T-cell (primary cell): ENCODE measurements at regions not wholly inside any gene's neighbourhood (a gene's known extent, or its start where the extent isn't known, plus 50 kb on each side); places are given as distances from the start of the nearest gene placed in this dataset.

Experiments
- ATAC-seq, 4 experiments: fragments of 200-7000 bp in 3 of 4; fragments of 150-1000 bp in 1 of 4; cut with Tn5 transposase; replicated peaks in 1 of 4; 1 replicate in 3 of 4; 2 replicates in 1 of 4; pipeline ENCODE4 v1.10.0; 2021; ENCODE audit warnings: moderate library complexity in 3 of 4, mild to moderate bottlenecking in 2 of 4, moderate number of reproducible peaks in 1 of 4
- CTCF ChIA-PET, 2 donors: fragments of 300-600 bp; sonication (Branson Sonifier 250); formaldehyde crosslinking; loops; one replicate each; lab custom pipeline; 2022; ENCODE audit warnings: antibody characterized with exemption in 2 of 2; lab: Charles Lee
- POLR2A ChIA-PET, 2 donors: fragments of 300-600 bp; sonication (Branson Sonifier 250); formaldehyde crosslinking; loops; one replicate each; lab custom pipeline; 2022; ENCODE audit warnings: antibody characterized with exemption in 2 of 2; lab: Charles Lee
- DNase-seq, 35 experiments: peaks; one replicate each; pipeline versions ENCODE4 v3.0.0 to v3.0.0-alpha.2; 2013 to 2023
- H3K27ac ChIP-seq: one replicate; pipeline ENCODE4 v1.5.1; 2013; ENCODE audit warnings: low read length
- H3K27me3 ChIP-seq, 2 experiments: replicated peaks in 1 of 2; 1 replicate in 1 of 2; 2 replicates in 1 of 2; pipeline versions ENCODE4 v1.6.1 to v1.7.0; 2013; ENCODE audit warnings: low read length in 1 of 2, mixed read lengths in 1 of 2; ENCODE audit not compliant: control insufficient read depth in 2 of 2, insufficient read depth in 2 of 2; ENCODE audit errors: extremely low read depth in 1 of 2
- H3K36me3 ChIP-seq, 2 donors: 1 replicate in 1 of 2; 2 replicates in 1 of 2; pipeline versions ENCODE4 v1.6.1 to v1.7.0; 2013; ENCODE audit warnings: low read length in 1 of 2; ENCODE audit not compliant: control insufficient read depth in 2 of 2, insufficient read depth in 1 of 2; ENCODE audit errors: extremely low read depth in 1 of 2
- H3K4me1 ChIP-seq, 2 experiments: 1 replicate in 1 of 2; 2 replicates in 1 of 2; pipeline versions ENCODE4 v1.6.1 to v1.7.0; 2013; ENCODE audit warnings: low read length in 2 of 2, mixed read lengths in 1 of 2; ENCODE audit not compliant: insufficient read depth in 2 of 2, control insufficient read depth in 1 of 2; ENCODE audit errors: extremely low read depth in 1 of 2
- H3K4me3 ChIP-seq, 2 donors: 1 replicate in 1 of 2; 2 replicates in 1 of 2; pipeline versions ENCODE4 v1.5.1 to v1.7.0; 2013; ENCODE audit warnings: mild to moderate bottlenecking in 2 of 2, low read length in 1 of 2, moderate library complexity in 1 of 2; ENCODE audit not compliant: control insufficient read depth in 1 of 2; ENCODE audit errors: extremely low read depth in 1 of 2
- H3K9me3 ChIP-seq: 2 replicates; pipeline ENCODE4 v1.7.0; 2013
- H3K27ac Mint-ChIP-seq, 2 donors: one replicate each; pipeline ENCODE4 v1.8.0; 2020 to 2021; ENCODE audit warnings: mild to moderate bottlenecking in 2 of 2, mixed read lengths in 2 of 2
- H3K27me3 Mint-ChIP-seq, 2 donors: one replicate each; pipeline ENCODE4 v1.8.0; 2021 to 2022; ENCODE audit warnings: mixed read lengths in 2 of 2
- H3K36me3 Mint-ChIP-seq: one replicate; pipeline ENCODE4 v1.8.0; 2021; ENCODE audit warnings: mixed read lengths
- H3K4me1 Mint-ChIP-seq, 3 donors: one replicate each; pipeline ENCODE4 v1.8.0; 2020 to 2022; ENCODE audit warnings: mixed read lengths in 3 of 3, mild to moderate bottlenecking in 1 of 3
- H3K4me3 Mint-ChIP-seq, 3 donors: one replicate each; pipeline ENCODE4 v1.8.0; 2020 to 2022; ENCODE audit warnings: mild to moderate bottlenecking in 3 of 3, mixed read lengths in 3 of 3, moderate library complexity in 3 of 3
- H3K9me3 Mint-ChIP-seq, 3 donors: one replicate each; pipeline ENCODE4 v1.8.0; 2020 to 2022; ENCODE audit warnings: mixed read lengths in 3 of 3
- WGBS: methylation state at CpG from one replicate; pipeline ENCODE4 v1.1.5; 2013; ENCODE audit warnings: missing lambda C conversion rate; ENCODE audit not compliant: insufficient coverage; 5-methylcytosine and 5-hydroxymethylcytosine counted together

DNA sequence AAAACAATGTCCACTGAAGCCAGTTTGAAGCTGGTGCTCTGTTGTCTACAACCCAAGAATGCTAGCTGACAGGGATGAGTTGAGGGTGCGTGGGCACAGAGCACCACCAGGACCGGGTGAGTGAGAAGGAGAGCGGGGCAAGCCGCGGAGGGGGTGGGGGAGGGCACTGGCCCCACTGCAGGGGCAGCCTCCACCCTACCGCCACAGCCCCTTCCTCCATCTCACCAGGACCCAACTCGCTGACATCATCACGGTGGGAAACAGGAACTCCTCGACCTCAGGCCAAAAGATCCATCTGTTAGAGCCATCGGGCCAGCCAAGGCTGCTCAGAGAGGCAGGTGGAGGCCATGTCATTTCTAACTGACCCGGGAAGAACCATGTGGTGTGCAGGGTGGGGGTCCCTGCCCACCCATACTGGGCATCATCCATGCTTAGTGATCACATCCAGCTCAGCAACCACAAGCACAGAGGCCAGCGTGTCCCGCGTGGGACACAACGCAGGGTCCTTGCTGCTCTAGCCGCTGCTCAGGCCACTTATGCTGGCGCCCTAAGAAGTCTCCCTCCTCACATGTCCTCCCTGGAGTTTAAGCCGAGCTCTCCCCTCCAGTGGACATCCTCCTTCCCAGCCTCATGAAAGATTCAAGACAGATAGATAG lies 57.6 kb upstream of the GATA2 start:
- Histone ChIP-seq H3K9me3 (no peaks in the 10 kb centered on the region), H3K4me1 (peaks cover 0 to 5% of the 10 kb centered on the region in 2 experiments), H3K4me3 (no peak overlapping the region), H3K27ac (no peak overlapping the region), H3K27me3 (peaks cover 0 to 70% of the 10 kb centered on the region in 2 experiments), H3K36me3 (no peaks in the 10 kb centered on the region)
- Mint-ChIP-seq H3K9me3 (no peaks in the 10 kb centered on the region), H3K36me3 (no peaks in the 10 kb centered on the region), H3K27ac (peak overlapping the region in 1 of 2 donors; percentile 39), H3K4me3 (no peak overlapping the region), H3K27me3 (peaks cover 42 to 47% of the 10 kb centered on the region in 2 donors), H3K4me1 (peaks cover 0 to 10% (median 4%) of the 10 kb centered on the region in 3 donors)
- ChIA-PET CTCF (no interaction called here), POLR2A (no interaction called here)
- 92% methylated on average over 5 of the region's 18 CpGs for WGBS
- ATAC-seq (no peak), DNase-seq (no peak)

DNA sequence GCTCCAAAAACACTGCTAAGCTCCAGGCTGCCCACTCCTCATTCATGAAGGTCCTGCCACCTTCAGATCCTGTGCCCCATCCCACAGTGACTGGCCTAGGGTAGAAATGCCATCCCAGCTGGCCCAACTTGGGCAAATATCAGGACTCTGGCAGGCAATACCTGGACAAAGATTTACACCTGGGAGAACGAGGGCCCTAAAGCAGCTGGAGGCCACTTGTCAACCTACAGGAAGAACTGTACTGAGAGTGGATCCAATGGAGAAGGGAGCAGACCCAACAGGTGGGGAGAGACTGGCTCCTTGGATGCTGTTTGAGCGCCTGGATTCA lies 57.1 kb upstream of the GATA2 start:
- CTCF ChIA-PET = no interaction called here
- no peak overlapping the region for H3K4me3 Mint-ChIP-seq
- POLR2A ChIA-PET = interaction anchor here in 1 of 2 donors (0.5 kb wide), 1 partner anchor 105 kb away, joined by 4 read pairs; no protein-coding TSS in a partner anchor
- H3K36me3 Mint-ChIP-seq = no peaks in the 10 kb centered on the region
- no peak overlapping the region for H3K27ac Mint-ChIP-seq
- peaks cover 0 to 2% of the 10 kb centered on the region in 2 experiments for H3K4me1 ChIP-seq
- no peak overlapping the region for H3K4me3 ChIP-seq
- H3K9me3 ChIP-seq = no peaks in the 10 kb centered on the region
- no peak for DNase-seq
- WGBS = 56% methylated on average over 1 of the region's 2 CpGs
- no peaks in the 10 kb centered on the region for H3K9me3 Mint-ChIP-seq
- peaks cover 0 to 10% (median 4%) of the 10 kb centered on the region in 3 donors for H3K4me1 Mint-ChIP-seq
- no peak for ATAC-seq
- H3K27ac ChIP-seq = no peak overlapping the region
- H3K27me3 Mint-ChIP-seq = peaks cover 42 to 47% of the 10 kb centered on the region in 2 donors
- peaks cover 0 to 67% of the 10 kb centered on the region in 2 experiments for H3K27me3 ChIP-seq
- H3K36me3 ChIP-seq = no peaks in the 10 kb centered on the region

DNA sequence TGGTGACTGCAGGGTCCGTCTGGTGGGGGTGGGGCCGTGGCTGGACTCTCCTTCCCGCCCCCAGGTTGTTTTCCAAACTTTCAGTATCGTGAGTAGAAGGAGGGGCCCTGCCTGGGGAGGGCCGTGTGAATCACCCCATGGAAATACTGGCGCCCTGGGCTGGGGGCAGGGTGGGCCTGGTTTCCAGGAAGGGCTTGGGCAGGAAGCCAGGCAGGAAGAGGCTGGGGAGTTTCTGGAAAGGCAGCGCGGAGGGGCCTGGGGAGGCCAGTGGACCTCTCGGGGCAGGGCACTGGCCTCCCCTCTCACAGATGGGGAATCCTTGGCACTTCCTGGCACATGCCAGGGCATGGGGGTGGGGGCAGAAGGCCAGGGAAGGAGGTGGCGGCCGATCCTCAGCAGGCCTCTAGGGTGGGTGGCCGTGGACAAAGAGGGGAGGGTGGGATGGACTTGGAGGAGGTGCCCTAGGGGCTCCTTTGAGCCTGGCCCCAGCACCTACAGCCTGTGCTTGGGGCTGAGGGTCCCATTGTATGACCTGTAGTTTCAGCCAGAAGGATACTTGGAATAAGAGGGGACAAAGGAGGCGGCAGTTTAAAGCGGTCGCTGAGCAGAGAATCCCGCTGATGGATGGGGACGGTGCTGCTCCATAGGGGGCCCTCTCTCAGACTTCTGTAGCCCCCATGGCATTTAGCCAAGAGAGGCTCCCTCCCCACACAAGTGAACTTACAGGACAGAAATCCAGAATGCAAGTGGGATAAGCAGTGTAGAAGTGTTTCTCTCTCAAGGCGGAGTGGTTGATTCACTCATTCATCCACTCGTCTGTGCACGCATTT lies 56.5 kb upstream of the GATA2 start:
- H3K27me3 Mint-ChIP-seq = peaks cover 38 to 41% of the 10 kb centered on the region in 2 donors
- Histone ChIP-seq H3K36me3 (no peaks in the 10 kb centered on the region), H3K4me3 (no peak overlapping the region), H3K4me1 (no peaks in the 10 kb centered on the region), H3K9me3 (no peaks in the 10 kb centered on the region), H3K27ac (no peak overlapping the region), H3K27me3 (peaks cover 0 to 61% of the 10 kb centered on the region in 2 experiments)
- no peak for DNase-seq
- no peak overlapping the region for H3K27ac Mint-ChIP-seq
- WGBS = 57% methylated on average over 14 of the region's 20 CpGs
- no peak for ATAC-seq
- H3K9me3 Mint-ChIP-seq = no peaks in the 10 kb centered on the region
- H3K4me3 Mint-ChIP-seq = no peak overlapping the region
- H3K36me3 Mint-ChIP-seq = no peaks in the 10 kb centered on the region
- peaks cover 0 to 6% (median under 1%) of the 10 kb centered on the region in 3 donors for H3K4me1 Mint-ChIP-seq
- ChIA-PET POLR2A (interaction anchor here in 1 of 2 donors (0.5 kb wide), 1 partner anchor 106 kb away, joined by 4 read pairs; no protein-coding TSS in a partner anchor), CTCF (no interaction called here)

DNA sequence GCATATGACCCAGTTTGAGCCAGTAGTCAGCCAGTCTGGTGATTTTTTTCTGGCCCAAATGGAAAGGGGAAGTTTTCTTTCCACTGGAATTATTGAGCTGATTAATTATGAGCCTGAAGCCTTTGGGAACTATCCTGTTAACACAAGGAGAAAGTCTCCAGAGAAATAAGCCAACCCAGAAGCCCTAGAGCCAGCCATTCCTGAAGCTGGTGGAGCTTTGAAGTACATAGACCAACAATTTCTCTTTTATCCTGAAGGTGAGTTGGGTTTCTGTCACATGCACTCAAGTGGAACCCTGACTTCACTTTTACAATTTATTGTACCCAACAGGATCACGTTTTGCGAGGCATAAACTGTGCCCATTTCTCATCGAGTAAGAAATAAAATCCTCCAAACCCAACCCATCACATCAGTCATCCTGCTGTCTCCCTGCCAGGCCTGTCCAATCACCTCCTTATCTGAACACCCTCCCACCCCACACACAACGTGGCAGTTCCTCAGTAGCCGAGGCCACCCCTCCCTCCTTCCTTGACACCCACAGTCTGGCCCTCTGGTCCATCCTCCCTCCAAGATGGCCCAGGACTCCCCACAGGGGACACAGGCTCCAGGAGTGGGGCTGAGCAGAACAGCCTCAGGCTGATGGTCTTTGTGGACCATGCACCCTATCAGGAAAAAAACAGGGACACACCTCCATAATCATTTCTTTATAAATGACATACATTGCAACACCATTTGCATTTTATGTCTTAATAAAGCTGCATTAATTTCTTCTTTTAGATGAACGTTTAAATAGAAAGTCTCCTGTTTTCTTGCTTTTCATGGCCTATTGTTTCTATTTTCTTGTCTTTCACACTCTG lies 55.7 kb upstream of the GATA2 start:
- ChIA-PET CTCF (no interaction called here), POLR2A (no interaction called here)
- WGBS = 79% methylated on average over 5 of the region's 6 CpGs
- Mint-ChIP-seq H3K27ac (no peak overlapping the region), H3K4me1 (peaks cover 0 to under 1% (median 0%) of the 10 kb centered on the region in 3 donors), H3K4me3 (no peak overlapping the region), H3K9me3 (peaks cover 0 to under 1% (median 0%) of the 10 kb centered on the region in 3 donors), H3K36me3 (no peaks in the 10 kb centered on the region), H3K27me3 (peaks cover 30 to 33% of the 10 kb centered on the region in 2 donors)
- Histone ChIP-seq H3K36me3 (no peaks in the 10 kb centered on the region), H3K27ac (no peak overlapping the region), H3K9me3 (no peaks in the 10 kb centered on the region), H3K27me3 (peaks cover 0 to 52% of the 10 kb centered on the region in 2 experiments), H3K4me1 (no peaks in the 10 kb centered on the region), H3K4me3 (no peak overlapping the region)
- ATAC-seq (no peak), DNase-seq (no peak)

DNA sequence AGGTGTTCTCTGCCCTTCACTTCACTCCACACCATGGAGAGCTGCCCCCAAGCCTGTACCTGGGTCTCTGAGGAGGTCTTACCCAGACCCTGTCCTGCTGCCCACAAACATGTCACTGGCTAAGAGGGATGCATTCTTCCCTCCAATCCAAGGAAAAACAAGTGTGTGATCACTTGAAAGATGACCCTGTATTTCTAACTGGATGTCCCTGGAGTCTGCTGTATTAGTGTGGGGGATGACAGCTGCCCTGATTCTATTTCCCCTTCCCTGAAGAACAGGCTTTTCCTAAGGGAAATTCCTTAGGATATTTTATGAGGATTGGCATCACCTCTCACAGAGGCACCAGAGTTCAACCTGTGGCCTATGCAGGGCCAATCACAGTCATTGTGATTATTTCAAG lies 55.0 kb upstream of the GATA2 start:
- Histone ChIP-seq H3K9me3 (peaks cover 2% of the 10 kb centered on the region), H3K4me1 (no peaks in the 10 kb centered on the region), H3K4me3 (no peak overlapping the region), H3K27me3 (peaks cover 0 to 46% of the 10 kb centered on the region in 2 experiments), H3K36me3 (no peaks in the 10 kb centered on the region), H3K27ac (no peak overlapping the region)
- DNase-seq (no peak), ATAC-seq (no peak)
- Mint-ChIP-seq H3K4me1 (no peaks in the 10 kb centered on the region), H3K4me3 (no peak overlapping the region), H3K27ac (no peak overlapping the region), H3K27me3 (peaks cover 23 to 33% of the 10 kb centered on the region in 2 donors), H3K9me3 (peaks cover 0 to 6% (median 5%) of the 10 kb centered on the region in 3 donors), H3K36me3 (no peaks in the 10 kb centered on the region)
- ChIA-PET CTCF (no interaction called here), POLR2A (no interaction called here)

DNA sequence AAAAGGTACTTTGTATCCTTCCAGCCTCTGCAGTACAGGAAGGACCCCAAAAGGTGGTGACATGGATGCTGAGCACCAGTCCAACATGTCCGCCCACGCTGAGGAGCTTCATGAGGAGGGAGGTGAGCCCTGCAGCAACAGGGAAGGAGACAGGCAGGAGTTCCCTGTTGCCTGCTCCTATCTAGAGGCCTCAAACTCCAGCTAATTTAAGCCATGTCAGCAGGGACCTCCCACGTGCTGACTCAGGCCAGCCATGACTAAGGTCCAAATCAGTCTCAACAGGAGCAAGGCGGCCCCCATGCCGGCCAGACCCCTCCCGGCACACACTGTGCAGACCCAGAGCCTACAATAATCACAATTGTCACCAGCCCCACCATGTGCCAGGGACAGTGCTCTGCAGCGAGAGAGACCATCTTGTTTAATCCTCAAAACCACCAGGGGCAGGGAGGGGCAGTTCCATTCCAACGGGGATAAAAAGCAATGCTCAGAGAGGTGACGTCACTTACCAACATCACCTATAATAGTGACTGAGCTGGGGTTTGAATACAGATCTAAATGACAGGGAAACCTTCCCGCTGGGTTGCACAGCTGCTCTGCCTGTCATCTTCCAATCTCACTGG lies 54.5 kb upstream of the GATA2 start:
- no peaks in the 10 kb centered on the region for H3K4me1 Mint-ChIP-seq
- peaks cover 2% of the 10 kb centered on the region for H3K9me3 ChIP-seq
- no peak overlapping the region for H3K4me3 ChIP-seq
- no peak overlapping the region for H3K4me3 Mint-ChIP-seq
- ChIA-PET POLR2A (no interaction called here), CTCF (no interaction called here)
- no peak for ATAC-seq
- H3K27me3 ChIP-seq = peaks cover 0 to 41% of the 10 kb centered on the region in 2 experiments
- H3K4me1 ChIP-seq = no peaks in the 10 kb centered on the region
- peaks cover 18 to 32% of the 10 kb centered on the region in 2 donors for H3K27me3 Mint-ChIP-seq
- H3K27ac ChIP-seq = no peak overlapping the region
- no peaks in the 10 kb centered on the region for H3K36me3 ChIP-seq
- H3K36me3 Mint-ChIP-seq = no peaks in the 10 kb centered on the region
- no peak overlapping the region for H3K27ac Mint-ChIP-seq
- 75% methylated on average over 4 of the region's 10 CpGs for WGBS
- peaks cover 0 to 9% (median 7%) of the 10 kb centered on the region in 3 donors for H3K9me3 Mint-ChIP-seq
- DNase-seq = no peak
